HG03457 (cell line): ENCODE measurements at regions not wholly inside any gene's neighbourhood (a gene's known extent, or its start where the extent isn't known, plus 50 kb on each side); places are given as distances from the start of the nearest gene placed in this dataset.
"Not testable (repeated sequence)": the region's sequence is repeated elsewhere in the genome, so short reads cannot be mapped to it uniquely, and the experiment has no call there.

Source experiments
- ATAC-seq: cut with Tn5 transposase; IDR thresholded peaks from one replicate; pipeline ENCODE4 v1.9.1; 2021; ENCODE audit warnings: moderate number of reproducible peaks; ENCODE audit not compliant: unreplicated experiment

GRCh38 chr7:13068032-13068431 lies 380.6 kb downstream of the ARL4A start:
- no peak for ATAC-seq

- ATAC-seq: no peak
Observed at GRCh38 chr7:13069841-13070240, 382.4 kb downstream of the ARL4A start.

- no peak for ATAC-seq
Observed at GRCh38 chr7:13072014-13072413, 384.6 kb downstream of the ARL4A start.

- no peak for ATAC-seq
Observed at GRCh38 chr7:13077466-13077865, 390.0 kb downstream of the ARL4A start.

- no peak for ATAC-seq
Observed at GRCh38 chr7:13078105-13078504, 390.7 kb downstream of the ARL4A start.

GRCh38 chr7:13090959-13091358 lies 403.5 kb downstream of the ARL4A start:
- ATAC-seq: no peak

- ATAC-seq: no peak
Observed at GRCh38 chr7:13091974-13092707, 404.7 kb downstream of the ARL4A start.

GRCh38 chr7:13092708-13093005 lies 405.2 kb downstream of the ARL4A start:
- ATAC-seq: no peak

- ATAC-seq: no peak
Observed at GRCh38 chr7:13093160-13093559, 405.7 kb downstream of the ARL4A start.

GRCh38 chr7:13097499-13097898 lies 410.1 kb downstream of the ARL4A start:
- ATAC-seq: no peak

- ATAC-seq: no peak
Observed at GRCh38 chr7:13098161-13098560, 410.7 kb downstream of the ARL4A start.

- no peak for ATAC-seq
Observed at GRCh38 chr7:13099154-13099795, 411.8 kb downstream of the ARL4A start.

- no peak for ATAC-seq
Observed at GRCh38 chr7:13104128-13104527, 416.7 kb downstream of the ARL4A start.

GRCh38 chr7:13105209-13105608 lies 417.8 kb downstream of the ARL4A start:
- no peak for ATAC-seq

GRCh38 chr7:13106513-13106912 lies 419.1 kb downstream of the ARL4A start:
- ATAC-seq: no peak

GRCh38 chr7:13107291-13107690 lies 419.9 kb downstream of the ARL4A start:
- ATAC-seq: no peak

- ATAC-seq: no peak
Observed at GRCh38 chr7:13108061-13108460, 420.6 kb downstream of the ARL4A start.

GRCh38 chr7:13109201-13109600 lies 421.8 kb downstream of the ARL4A start:
- no peak for ATAC-seq

GRCh38 chr7:13110107-13110506 lies 422.7 kb downstream of the ARL4A start:
- no peak for ATAC-seq

- no peak for ATAC-seq
Observed at GRCh38 chr7:13111230-13111629, 423.8 kb downstream of the ARL4A start.

GRCh38 chr7:13114240-13114639 lies 426.8 kb downstream of the ARL4A start:
- not testable (repeated sequence) for ATAC-seq

- no peak for ATAC-seq
Observed at GRCh38 chr7:13115157-13115772, 427.8 kb downstream of the ARL4A start.
